Choroid plexus epithelial cell (primary cell): ENCODE measurements at regions not wholly inside any gene's neighbourhood (a gene's known extent, or its start where the extent isn't known, plus 50 kb on each side); places are given as distances from the start of the nearest gene placed in this dataset.

Source experiments
- DNase-seq: peaks from one replicate; pipeline ENCODE4 v3.0.0-alpha.2; 2010; ENCODE audit warnings: low read depth
- H3K4me3 ChIP-seq: 2 replicates; pipeline ENCODE4 v1.5.1; 2011; ENCODE audit warnings: low read depth, mild to moderate bottlenecking, control low read depth, low read length, moderate library complexity
- TF ChIP-seq, protein P1 (sequence below): conservative IDR thresholded peaks from 2 replicates; pipeline ENCODE4 v1.5.1; 2011; ENCODE audit warnings: low read depth, mild to moderate bottlenecking, control low read depth, inconsistent platforms, low read length, moderate library complexity

DNA sequence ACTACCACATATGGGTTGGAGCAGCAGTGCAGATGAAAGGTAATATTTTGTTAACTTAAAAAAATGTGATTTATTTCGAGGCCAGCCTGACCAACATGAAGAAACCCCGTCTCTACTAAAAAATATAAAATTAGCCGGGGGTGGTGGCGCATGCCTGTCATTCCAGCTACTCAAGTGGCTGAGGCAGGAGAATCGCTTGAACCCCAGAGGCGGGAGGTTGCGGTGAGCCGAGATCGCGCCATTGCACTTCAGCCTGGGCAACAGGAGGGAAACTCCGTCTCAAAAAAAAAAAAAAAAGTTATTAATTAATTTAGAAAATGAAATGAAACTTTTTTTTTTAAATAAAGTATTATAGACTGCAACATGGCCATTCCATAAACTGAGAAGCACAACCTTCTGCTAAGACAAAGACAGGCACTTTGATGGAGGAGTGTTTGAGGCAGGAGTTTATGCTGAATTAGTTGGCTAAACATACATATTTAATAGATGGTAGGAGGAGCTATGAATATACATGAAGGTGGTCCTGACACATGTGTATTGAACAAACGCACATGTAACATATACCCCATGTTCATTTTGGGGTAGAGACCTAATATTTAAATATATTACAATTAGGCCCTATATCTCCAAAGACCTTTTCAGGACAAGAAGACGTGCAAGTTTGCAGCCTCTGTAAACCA, 1485.3 kb upstream of the MIR17HG start:
- TF ChIP-seq, protein P1, sequence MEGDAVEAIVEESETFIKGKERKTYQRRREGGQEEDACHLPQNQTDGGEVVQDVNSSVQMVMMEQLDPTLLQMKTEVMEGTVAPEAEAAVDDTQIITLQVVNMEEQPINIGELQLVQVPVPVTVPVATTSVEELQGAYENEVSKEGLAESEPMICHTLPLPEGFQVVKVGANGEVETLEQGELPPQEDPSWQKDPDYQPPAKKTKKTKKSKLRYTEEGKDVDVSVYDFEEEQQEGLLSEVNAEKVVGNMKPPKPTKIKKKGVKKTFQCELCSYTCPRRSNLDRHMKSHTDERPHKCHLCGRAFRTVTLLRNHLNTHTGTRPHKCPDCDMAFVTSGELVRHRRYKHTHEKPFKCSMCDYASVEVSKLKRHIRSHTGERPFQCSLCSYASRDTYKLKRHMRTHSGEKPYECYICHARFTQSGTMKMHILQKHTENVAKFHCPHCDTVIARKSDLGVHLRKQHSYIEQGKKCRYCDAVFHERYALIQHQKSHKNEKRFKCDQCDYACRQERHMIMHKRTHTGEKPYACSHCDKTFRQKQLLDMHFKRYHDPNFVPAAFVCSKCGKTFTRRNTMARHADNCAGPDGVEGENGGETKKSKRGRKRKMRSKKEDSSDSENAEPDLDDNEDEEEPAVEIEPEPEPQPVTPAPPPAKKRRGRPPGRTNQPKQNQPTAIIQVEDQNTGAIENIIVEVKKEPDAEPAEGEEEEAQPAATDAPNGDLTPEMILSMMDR: no peak
- H3K4me3 ChIP-seq: no peak overlapping the region
- no peak for DNase-seq

DNA sequence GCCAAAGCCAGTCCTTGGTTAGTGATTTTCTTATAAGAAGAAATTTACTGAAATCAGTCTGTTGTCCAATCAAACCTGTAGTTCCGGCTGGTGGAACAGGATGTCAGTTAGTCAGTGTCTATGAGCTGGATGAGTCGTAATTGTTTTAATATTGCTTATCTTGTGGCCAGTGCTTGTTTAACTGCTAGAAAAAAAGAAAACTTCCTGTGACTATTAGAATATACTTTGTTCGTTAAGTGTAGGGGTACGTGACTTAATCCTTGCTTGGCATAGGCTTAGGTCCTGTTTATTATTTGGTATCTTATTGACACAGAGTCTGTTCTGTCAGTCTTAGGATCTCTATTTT, 1484.8 kb upstream of the MIR17HG start:
- TF ChIP-seq, protein P1: no peak
- DNase-seq: no peak
- H3K4me3 ChIP-seq: no peak overlapping the region

DNA sequence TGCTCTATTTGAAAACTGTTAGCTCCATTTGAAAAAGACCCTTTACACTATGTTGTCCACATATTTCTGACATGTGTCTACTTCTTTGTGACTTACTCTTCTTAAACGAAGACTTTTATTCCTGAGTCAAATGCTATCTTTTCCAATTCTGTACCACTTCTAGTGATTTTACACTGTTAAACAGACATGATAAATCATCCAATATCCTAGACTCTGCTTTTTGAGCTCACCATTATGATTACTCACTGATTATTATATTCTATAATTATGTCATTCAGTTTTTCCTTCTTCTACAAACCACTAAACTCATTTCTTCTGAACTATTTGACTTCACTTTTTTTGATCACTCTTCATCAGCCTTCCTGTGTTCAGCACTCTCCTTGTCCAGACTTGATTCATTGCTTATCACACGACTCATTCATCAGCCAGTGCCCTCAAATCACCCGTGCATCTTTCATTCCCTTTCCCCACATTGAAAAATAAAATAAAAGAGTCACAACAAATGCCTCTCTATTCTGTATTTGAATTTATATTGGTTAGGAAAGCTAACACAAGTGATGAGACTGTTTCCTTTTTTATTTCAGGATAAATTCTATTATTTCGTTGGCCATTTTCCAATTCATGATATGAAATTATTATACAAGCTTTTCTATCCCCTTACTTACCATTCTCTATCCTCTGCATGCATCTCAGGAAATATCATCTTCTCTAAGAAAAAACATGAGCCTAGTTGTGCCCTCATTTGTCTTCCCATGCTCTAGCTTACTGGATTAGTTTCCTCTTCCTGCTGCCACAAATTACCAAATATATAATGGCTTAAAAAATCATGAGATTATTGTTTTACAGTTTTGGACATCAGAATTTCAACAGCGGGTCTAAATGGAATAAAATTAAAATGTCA, 1482.1 kb upstream of the MIR17HG start:
- TF ChIP-seq, protein P1: no peak
- no peak for DNase-seq
- H3K4me3 ChIP-seq: no peak overlapping the region

GRCh38 chr13:89869312-89869711, 1478.2 kb upstream of the MIR17HG start:
- H3K4me3 ChIP-seq: no peak overlapping the region
- no peak for DNase-seq
- TF ChIP-seq, protein P1: no peak

DNA sequence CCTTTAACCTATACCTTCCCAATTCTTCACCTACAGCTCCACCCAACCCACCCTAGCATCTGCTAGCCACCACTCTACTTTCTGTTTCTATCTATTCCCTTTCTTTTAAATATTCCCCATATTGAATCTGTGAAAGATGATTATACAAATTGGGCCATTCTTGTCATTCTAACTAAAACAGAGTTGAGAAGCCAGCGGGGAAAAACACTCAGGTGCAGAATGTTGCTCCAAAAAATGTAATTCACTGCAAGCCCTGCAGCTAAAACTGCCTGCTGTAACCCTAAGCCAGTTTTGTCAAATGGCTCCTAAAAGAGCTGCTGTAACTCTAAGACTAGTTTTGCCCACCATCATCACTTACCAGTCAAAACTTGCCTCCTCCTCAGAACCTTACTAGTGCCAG, 1468.6 kb upstream of the MIR17HG start:
- TF ChIP-seq, protein P1: no peak
- DNase-seq: no peak

GRCh38 chr13:89880201-89880600, 1467.3 kb upstream of the MIR17HG start:
- DNase-seq: no peak
- no peak overlapping the region for H3K4me3 ChIP-seq

More for the DNA sequence above, 1468.6 kb upstream of the MIR17HG start:
- H3K4me3 ChIP-seq: no peak overlapping the region

More at GRCh38 chr13:89880201-89880600, 1467.3 kb upstream of the MIR17HG start:
- TF ChIP-seq, protein P1: no peak
